ENCODE measurements at regions not wholly inside any gene's neighbourhood (a gene's known extent, or its start where the extent isn't known, plus 50 kb on each side); places are given as distances from the start of the nearest gene placed in this dataset.
A peak's percentile ranks its signal among the peaks of the same experiment; 100 is the strongest.

DNA sequence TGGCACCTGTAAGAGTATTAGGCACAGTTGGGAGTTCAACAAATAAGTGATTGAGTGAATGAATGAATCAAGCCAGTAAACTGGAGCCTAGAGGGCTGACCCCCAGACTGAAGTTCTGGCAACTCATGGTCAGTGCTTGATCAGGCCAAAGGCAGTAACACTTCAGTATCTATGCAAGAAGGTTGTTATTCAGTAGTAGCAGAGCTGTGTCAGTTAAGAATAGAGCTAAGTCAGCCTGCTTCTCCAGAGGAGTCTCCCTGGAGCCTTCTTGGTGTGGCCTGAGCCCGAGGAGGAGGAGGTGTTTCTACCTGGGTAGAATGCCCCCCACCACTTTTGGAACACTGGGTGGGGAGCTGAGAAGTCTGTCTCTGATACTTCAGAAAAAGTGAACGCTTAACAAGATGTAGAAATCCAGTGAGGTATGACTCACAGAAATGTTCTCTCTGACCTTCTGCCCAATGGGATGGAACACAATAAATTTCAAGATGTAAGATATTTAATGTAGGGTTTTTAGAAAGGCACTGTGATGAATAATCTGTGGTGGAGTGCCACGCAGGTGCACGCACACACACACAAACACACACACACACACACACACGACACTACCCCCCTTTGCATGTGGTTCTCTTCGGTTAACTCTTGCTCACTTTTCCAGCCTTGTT, 219.9 kb downstream of the HIPK3 start:
- H3K4me1 ChIP-seq (ENCODE audit: insufficient read depth) = no peaks in the 10 kb centered on the region
- no peak overlapping the region for H3K4me3 ChIP-seq (ENCODE audit: low read depth, low read length)
- no peaks in the 10 kb centered on the region for H3K36me3 ChIP-seq (ENCODE audit: insufficient read depth)
- no peak for DNase-seq (ENCODE audit: extremely low spot score)
- WGBS = 82% methylated on average over 6 of the region's 6 CpGs
- no peak overlapping the region for H3K27ac ChIP-seq (ENCODE audit: low read depth)

DNA sequence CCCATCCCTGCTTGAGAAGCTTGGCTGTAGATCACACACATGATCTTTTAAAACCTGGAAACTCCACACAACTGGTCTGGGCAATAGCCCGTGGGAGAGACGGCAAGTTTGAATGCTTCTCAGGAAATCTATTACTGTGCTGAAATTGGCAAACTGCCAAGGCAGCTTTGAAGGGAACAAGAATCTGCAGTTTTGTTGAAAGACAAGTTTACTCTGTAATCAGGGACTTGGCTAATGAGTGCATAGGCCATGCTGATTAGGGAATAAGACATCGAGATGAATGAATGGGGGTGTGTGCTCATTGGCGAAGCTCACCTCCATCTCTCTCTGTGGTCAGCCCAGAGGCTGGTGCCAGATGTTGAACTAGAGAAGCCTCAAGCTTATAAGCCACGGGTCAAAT, 218.8 kb downstream of the HIPK3 start:
- Histone ChIP-seq H3K27ac (ENCODE audit: low read depth) (no peak overlapping the region), H3K36me3 (ENCODE audit: insufficient read depth) (no peaks in the 10 kb centered on the region), H3K4me3 (ENCODE audit: low read depth, low read length) (no peak overlapping the region), H3K4me1 (ENCODE audit: insufficient read depth) (no peaks in the 10 kb centered on the region)
- WGBS = 9% methylated on average over 5 of the region's 5 CpGs
- DNase-seq (ENCODE audit: extremely low spot score) = peak; percentile 50

DNA sequence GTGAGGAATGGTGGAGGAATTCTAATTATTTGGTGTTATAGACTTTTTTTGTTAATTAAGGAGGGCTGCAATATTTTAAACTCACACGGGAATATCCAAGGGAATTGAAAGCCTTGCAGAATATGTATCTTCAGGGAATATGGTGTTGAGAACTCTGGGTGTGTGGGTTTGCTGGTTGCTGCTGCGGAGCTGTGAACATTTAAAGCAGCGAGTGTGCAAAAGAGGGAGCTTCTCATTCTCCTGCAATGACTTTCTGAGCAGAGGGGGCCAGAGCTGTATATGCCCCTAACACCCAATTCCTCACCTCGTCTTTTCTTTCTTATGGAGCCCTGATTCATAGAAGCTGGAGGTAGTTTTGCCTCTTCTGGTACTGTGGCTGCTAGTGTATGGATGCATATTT, 217.7 kb downstream of the HIPK3 start:
- H3K27ac ChIP-seq (ENCODE audit: low read depth) = no peak overlapping the region
- no peak for DNase-seq (ENCODE audit: extremely low spot score)
- 76% methylated on average over 4 of the region's 4 CpGs for WGBS
- H3K36me3 ChIP-seq (ENCODE audit: insufficient read depth) = no peaks in the 10 kb centered on the region
- no peak overlapping the region for H3K4me3 ChIP-seq (ENCODE audit: low read depth, low read length)
- H3K4me1 ChIP-seq (ENCODE audit: insufficient read depth) = no peaks in the 10 kb centered on the region

DNA sequence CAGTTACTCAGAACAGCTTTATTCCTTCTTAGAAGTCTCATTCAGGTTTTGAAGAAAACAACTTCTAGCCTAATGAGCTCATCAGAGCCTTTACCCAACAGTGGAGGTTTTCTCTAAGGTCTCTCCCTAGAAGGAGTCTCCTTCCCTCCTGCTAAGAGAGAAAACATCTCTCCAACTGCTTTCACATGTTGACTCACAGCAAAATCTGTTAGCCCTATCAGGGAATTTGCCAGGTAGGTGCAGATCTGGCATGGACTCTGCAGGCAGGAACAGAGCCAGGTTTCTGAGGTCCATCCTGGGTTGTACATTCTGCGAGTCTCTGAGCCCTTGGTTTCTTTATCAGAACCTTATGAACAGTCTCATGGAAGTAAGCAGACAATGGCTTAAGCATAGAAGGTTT, 214.4 kb downstream of the HIPK3 start:
- Histone ChIP-seq H3K4me3 (ENCODE audit: low read depth, low read length) (no peak overlapping the region), H3K27ac (ENCODE audit: low read depth) (no peak overlapping the region), H3K36me3 (ENCODE audit: insufficient read depth) (no peaks in the 10 kb centered on the region), H3K4me1 (ENCODE audit: insufficient read depth) (no peaks in the 10 kb centered on the region)
- WGBS = 69% methylated on average over 1 of the region's 1 CpG
- no peak for DNase-seq (ENCODE audit: extremely low spot score)

DNA sequence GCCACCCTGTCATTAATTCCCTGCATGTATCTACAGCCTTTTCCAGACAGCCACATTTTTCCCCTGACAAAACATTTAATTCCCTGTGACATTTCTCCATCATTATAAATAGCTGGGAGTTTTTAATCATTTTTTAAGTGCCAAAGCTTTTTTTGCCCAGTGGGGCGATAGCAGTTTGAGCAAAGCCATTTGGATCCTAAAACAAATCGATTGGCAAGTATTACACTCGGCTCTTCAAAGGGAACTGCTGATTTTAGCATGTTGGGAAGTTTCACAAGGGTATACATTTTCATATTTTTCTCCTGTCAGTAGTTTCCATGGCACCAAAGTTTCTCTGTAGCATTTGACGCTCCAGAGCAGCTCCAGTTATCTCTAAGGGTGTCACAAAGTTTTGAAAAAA, 210.8 kb downstream of the HIPK3 start:
- Histone ChIP-seq H3K4me3 (ENCODE audit: low read depth, low read length) (no peak overlapping the region), H3K36me3 (ENCODE audit: insufficient read depth) (no peaks in the 10 kb centered on the region), H3K27ac (ENCODE audit: low read depth) (no peak overlapping the region), H3K4me1 (ENCODE audit: insufficient read depth) (no peaks in the 10 kb centered on the region)
- no peak for DNase-seq (ENCODE audit: extremely low spot score)
- 84% methylated on average over 4 of the region's 4 CpGs for WGBS

DNA sequence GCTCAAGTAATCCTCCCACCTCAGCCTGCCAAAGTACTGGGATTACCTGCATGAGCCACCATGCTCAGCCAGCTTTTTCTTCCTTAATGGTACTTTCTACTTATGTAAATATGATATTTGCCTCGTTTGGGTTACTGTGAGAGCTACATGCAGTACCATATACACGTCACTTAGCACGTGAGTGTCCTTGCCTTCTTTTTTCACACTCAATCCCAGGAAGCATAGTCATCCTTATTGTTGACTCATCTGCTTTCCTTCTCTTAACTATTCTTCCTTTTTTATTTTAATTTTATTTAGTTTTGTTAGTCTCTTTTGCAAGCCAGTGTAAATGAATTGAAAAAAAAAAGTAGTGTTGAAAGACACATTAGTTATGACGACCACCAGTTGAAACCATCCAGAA, 205.9 kb downstream of the HIPK3 start:
- H3K27ac ChIP-seq (ENCODE audit: low read depth) = no peak overlapping the region
- no peak overlapping the region for H3K4me3 ChIP-seq (ENCODE audit: low read depth, low read length)
- no peak for DNase-seq (ENCODE audit: extremely low spot score)
- no peaks in the 10 kb centered on the region for H3K4me1 ChIP-seq (ENCODE audit: insufficient read depth)
- H3K36me3 ChIP-seq (ENCODE audit: insufficient read depth) = no peaks in the 10 kb centered on the region
- 67% methylated on average over 4 of the region's 4 CpGs for WGBS

DNA sequence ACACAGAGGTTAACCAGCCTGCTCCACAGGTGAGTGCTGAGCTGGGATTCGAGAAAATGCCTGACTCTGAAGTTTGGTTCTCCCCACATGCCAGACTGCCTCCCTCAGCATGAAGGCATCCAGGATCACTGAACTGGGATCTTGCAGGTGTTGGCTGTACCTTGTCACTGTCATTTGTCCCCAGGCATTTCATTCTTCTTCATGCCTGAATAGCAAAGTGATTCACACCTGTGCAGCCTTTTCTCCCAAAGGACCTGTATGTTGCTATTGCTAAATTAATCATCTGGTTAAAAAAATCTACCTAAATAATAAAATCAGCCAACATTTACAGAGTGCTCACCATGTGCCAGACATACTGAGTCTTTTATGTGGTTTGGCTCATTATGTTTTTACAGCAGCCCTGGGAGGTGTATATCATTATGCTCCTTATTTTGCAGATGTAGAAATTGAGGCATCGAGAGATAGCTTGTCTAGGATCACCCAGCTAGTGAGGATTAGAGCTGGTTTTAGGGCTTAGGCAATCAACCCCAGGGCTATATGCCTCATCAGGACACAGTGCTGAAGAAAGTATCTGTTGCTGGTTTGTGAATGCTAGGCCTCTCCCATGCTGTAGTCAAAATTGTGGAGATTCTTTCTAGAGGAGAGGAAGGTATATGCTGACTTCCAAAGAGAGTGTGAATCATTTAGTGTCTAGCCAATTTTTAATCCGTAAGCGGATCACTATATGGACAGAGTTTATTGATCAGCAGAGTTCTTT, 204.4 kb downstream of the HIPK3 start:
- H3K27ac ChIP-seq (ENCODE audit: low read depth) = no peak overlapping the region
- no peak overlapping the region for H3K4me3 ChIP-seq (ENCODE audit: low read depth, low read length)
- H3K4me1 ChIP-seq (ENCODE audit: insufficient read depth) = no peaks in the 10 kb centered on the region
- WGBS = 75% methylated on average over 4 of the region's 4 CpGs
- H3K36me3 ChIP-seq (ENCODE audit: insufficient read depth) = no peaks in the 10 kb centered on the region
- DNase-seq (ENCODE audit: extremely low spot score) = no peak

DNA sequence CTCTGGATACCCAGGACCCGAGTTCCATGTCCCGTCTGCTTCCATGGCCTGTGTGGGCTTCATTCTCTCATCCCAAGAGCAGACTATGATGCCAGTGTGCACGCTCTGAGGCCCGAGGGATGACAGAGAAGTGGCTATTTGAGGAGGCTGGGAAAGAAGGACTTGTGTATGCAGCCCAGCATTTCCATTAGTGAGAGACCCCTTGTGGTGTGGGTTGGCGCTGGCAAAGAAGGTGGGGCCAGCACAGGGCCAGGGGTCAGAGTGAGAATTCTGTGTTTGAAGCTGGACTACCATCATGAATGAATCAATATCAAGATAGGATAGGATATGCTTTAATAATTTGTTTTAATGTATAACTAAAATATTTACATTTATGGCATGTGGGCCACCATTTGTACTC, 200.8 kb downstream of the HIPK3 start:
- H3K4me3 ChIP-seq (ENCODE audit: low read depth, low read length) = no peak overlapping the region
- DNase-seq (ENCODE audit: extremely low spot score) = no peak
- no peaks in the 10 kb centered on the region for H3K4me1 ChIP-seq (ENCODE audit: insufficient read depth)
- H3K27ac ChIP-seq (ENCODE audit: low read depth) = no peak overlapping the region
- WGBS = 93% methylated on average over 5 of the region's 5 CpGs
- H3K36me3 ChIP-seq (ENCODE audit: insufficient read depth) = no peaks in the 10 kb centered on the region

DNA sequence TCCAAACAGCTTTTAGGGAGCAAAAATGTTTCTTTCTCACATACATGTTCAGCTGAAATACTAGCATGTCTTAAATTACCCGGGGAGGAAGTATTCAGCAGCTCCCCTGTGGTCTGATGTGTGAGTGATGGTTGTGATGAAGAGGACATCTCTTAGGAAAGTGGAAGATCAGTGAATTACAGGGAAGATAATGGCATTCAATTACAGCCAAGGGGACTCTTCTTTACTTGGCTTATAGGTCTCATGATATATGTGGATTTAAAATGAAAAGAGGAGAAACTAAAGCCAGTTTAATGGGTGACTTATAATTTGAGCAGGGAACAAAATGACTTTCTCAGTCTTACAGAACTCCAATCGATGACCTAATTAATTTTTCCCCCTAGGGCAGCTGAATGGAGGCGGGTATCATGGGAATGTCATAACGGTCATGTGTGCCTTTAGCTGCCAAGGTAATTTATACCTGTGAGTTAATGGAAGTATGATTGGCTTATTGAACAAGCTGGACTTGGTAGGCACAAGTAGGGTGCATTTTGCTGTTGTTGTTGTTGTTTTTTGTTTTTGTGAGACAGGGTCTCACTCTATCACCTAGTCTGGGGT, 198.8 kb downstream of the HIPK3 start:
- Histone ChIP-seq H3K36me3 (ENCODE audit: insufficient read depth) (no peaks in the 10 kb centered on the region), H3K27ac (ENCODE audit: low read depth) (no peak overlapping the region), H3K4me1 (ENCODE audit: insufficient read depth) (no peaks in the 10 kb centered on the region), H3K4me3 (ENCODE audit: low read depth, low read length) (no peak overlapping the region)
- DNase-seq (ENCODE audit: extremely low spot score) = no peak
- WGBS = 72% methylated on average over 4 of the region's 4 CpGs

DNA sequence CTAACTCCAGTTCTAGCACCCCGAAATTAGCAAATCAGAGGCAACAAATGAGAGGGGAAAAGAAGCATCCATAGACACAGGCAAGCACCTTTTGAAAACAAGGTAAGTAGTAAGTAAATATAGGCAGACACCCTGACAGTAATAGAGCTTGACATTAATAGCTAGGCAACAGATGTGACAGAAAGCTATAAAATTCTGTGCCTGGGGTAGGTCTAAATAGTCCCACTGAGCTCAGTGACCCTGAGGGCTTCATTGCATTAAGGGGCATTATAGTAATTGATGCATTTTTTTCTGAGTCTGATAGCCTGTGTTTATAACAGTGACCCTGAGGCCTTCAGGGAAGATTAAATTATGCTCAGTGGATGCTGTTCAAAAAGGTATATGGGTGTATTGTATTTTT, 197.1 kb downstream of the HIPK3 start:
- DNase-seq (ENCODE audit: extremely low spot score) = no peak
- 20% methylated on average over 1 of the region's 1 CpG for WGBS

DNA sequence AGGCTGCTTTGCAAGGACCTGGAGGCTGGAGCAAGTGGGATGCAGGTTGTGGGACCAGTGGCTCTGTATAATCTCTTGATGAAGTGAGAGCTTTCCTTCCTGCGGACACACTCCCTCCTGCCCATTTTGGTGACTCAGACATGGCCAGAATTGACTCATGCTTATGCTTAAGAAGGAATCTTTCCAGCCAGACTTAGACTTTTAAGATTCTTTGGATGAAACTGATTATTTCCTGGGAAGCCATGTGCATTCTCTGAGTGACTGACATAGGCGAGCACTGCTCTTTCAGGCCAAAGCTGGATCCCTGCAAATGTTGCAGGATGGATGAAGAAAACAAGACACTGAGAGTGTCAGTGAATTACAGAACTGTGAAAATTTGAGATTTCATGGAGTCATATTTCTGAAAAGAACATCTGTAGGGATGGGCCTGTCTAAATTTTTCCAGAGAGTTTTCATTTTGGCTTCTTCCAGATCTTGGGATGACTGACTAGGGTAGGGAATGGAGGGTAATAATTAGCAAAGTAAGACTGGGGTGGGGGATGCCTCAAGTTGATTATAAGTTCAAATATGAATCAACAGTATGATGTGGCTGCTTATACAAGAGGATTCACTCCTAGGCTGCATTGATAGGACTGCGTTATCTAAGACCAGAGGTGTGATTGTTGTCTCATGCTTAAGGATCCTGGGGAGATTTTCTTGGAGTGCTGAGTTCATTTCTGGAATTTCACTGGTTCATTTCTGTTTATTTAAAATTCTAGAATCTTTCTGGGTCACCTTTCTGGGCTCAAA, 195.8 kb downstream of the HIPK3 start:
- no peak for DNase-seq (ENCODE audit: extremely low spot score)
- H3K4me1 ChIP-seq (ENCODE audit: insufficient read depth) = no peaks in the 10 kb centered on the region
- no peaks in the 10 kb centered on the region for H3K36me3 ChIP-seq (ENCODE audit: insufficient read depth)
- no peak overlapping the region for H3K4me3 ChIP-seq (ENCODE audit: low read depth, low read length)
- 61% methylated on average over 3 of the region's 3 CpGs for WGBS
- H3K27ac ChIP-seq (ENCODE audit: low read depth) = no peak overlapping the region

More for the DNA sequence above, 197.1 kb downstream of the HIPK3 start:
- H3K27ac ChIP-seq (ENCODE audit: low read depth) = no peak overlapping the region
- H3K4me1 ChIP-seq (ENCODE audit: insufficient read depth) = no peaks in the 10 kb centered on the region
- H3K36me3 ChIP-seq (ENCODE audit: insufficient read depth) = no peaks in the 10 kb centered on the region
- H3K4me3 ChIP-seq (ENCODE audit: low read depth, low read length) = no peak overlapping the region

DNA sequence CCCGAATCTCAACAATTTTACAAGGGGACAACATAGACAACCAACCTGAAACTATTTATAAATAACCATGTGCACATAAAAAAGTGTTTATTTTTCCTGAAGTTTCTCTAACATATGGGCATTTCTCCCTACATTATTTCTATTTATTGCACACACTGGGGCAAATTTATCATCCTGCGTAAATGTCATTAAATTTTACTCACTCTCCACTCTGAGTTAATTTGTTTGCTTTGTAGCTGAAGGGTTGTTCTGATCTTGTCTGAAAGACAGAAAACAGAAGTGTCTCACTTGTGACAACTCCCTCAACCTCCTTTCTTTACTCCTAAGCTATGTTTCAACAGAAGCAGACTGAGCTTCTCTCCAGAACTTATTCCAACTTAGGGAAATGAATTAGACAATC, 194.2 kb downstream of the HIPK3 start:
- no peak for DNase-seq (ENCODE audit: extremely low spot score)
- H3K4me1 ChIP-seq (ENCODE audit: insufficient read depth) = no peaks in the 10 kb centered on the region
- no peaks in the 10 kb centered on the region for H3K36me3 ChIP-seq (ENCODE audit: insufficient read depth)
- no peak overlapping the region for H3K4me3 ChIP-seq (ENCODE audit: low read depth, low read length)
- 35% methylated on average over 2 of the region's 2 CpGs for WGBS
- no peak overlapping the region for H3K27ac ChIP-seq (ENCODE audit: low read depth)

DNA sequence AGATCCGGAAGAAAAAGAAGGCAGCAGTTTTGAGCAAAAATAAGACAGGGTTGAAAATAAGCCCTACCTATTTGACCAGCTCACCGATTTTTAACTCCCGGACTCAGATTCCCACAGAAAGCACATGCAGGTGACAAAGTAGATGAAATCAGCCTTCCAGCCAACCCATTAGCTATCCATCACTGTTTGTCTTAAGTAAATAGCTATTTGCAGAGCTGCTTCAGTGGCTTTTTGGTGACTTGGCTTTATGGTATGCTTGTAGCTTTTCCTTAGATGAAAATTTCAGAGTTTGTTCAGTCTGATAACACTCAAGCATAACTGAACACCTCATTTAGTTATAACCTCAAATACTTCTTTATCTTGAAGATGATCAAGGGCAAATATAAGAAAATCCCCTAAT, 192.6 kb downstream of the HIPK3 start:
- DNase-seq (ENCODE audit: extremely low spot score) = no peak
- 80% methylated on average over 3 of the region's 3 CpGs for WGBS
- H3K4me3 ChIP-seq (ENCODE audit: low read depth, low read length) = no peak overlapping the region

More for the DNA sequence above, 192.6 kb downstream of the HIPK3 start:
- Histone ChIP-seq H3K36me3 (ENCODE audit: insufficient read depth) (no peaks in the 10 kb centered on the region), H3K27ac (ENCODE audit: low read depth) (no peak overlapping the region), H3K4me1 (ENCODE audit: insufficient read depth) (no peaks in the 10 kb centered on the region)
